GM19468 (cell line): ENCODE measurements at regions not wholly inside any gene's neighbourhood (a gene's known extent, or its start where the extent isn't known, plus 50 kb on each side); places are given as distances from the start of the nearest gene placed in this dataset.

Experiments
- ATAC-seq: cut with Tn5 transposase; IDR thresholded peaks from one replicate; pipeline ENCODE4 v1.9.1; 2021; ENCODE audit warnings: mild to moderate bottlenecking, moderate library complexity, moderate number of reproducible peaks; ENCODE audit not compliant: unreplicated experiment; ENCODE audit errors: extremely low read depth

DNA sequence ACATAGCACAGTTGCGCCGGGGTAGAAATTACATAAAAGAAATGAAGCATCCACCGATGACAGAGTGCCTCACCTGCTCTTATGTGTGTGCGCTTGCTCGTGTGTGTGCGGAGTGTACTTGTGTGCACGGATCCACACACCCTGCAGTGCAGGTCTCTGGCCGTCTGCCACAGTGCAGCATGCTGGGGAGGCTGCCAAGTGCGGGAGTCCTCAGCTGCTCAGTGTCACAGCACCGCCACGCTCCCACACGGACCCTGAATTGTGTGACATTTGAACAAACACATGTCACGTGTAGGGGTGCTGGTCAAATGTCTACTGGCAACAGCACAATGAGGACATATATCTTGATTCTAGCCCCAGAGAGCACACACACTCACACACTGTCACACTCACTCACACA, 243.0 kb upstream of the MYOCD start:
- no peak for ATAC-seq

DNA sequence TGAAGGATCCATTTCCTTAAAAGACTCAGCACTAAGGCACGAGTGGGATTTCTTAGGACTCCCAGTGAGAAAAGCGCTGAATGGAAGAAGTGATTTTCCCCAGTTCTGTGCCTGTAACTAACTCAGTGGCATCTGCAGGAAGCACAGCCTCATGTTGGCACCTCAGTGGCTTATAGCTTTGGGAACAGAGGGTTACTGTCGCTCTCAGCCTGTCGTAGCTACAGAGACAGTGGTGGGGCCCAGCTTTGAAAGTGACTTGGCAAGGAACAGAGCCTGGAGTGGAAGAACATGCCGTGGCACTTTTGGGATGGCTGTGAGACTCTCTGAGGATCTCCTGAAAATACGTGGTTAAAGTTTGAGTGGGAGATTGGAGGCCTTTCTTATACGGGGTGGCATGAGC, 242.4 kb upstream of the MYOCD start:
- ATAC-seq = no peak

DNA sequence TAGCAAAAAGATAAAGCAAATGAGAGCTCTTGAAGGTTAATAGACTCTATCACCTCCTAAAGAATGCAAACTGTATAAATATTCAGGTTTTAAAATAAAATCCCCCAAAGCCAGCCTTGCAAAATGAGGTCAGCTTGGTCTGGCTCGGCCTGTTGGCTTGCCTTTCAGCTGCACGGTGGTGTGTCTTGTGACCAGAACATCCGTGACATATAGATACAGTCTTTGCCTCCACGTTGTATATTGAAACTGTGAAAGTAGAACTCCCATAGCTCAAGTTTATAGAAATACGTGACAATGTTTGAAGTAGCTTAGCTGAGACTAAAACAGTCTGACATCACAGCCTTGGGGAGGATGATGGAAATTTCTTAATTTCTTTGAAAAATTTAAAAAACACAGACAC, 236.6 kb upstream of the MYOCD start:
- no peak for ATAC-seq

DNA sequence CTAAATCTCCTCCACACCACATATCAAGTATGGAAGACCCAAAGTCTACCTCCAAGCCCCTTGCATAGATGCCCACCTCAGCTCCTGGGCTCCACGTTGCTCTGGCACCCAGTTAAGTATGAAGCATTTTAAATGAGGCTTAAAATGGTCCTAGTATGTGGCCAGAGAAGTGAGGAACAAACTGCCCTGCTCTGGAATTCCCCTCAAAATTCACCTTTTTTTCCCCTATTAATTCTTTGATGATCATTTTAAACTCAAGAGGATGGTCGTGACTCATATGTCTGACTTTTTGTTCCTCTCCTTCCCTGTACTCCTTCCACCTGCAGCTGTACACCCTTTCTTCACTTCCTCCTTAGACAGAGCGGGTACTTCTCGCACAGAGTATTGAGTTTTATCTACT, 234.5 kb upstream of the MYOCD start:
- peak; percentile 81 for ATAC-seq

DNA sequence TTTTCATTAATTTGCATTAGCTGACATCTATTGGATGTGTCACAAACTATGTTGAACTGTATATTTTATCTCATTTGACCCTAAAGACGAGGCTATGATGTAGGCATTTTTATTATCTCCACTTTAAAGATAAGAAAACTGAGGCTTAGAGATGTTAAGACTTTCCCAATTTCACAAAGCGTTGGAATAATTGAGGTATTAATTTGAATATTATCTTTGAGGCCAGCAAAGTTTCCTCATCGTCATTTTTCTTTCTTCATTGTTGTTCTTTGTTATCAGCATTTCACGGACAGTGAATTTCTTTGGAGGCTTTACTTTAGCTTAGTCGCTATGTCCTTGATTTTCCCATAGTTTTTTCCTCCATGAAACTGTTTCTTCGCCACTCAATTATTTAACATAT, 227.5 kb upstream of the MYOCD start:
- no peak for ATAC-seq

DNA sequence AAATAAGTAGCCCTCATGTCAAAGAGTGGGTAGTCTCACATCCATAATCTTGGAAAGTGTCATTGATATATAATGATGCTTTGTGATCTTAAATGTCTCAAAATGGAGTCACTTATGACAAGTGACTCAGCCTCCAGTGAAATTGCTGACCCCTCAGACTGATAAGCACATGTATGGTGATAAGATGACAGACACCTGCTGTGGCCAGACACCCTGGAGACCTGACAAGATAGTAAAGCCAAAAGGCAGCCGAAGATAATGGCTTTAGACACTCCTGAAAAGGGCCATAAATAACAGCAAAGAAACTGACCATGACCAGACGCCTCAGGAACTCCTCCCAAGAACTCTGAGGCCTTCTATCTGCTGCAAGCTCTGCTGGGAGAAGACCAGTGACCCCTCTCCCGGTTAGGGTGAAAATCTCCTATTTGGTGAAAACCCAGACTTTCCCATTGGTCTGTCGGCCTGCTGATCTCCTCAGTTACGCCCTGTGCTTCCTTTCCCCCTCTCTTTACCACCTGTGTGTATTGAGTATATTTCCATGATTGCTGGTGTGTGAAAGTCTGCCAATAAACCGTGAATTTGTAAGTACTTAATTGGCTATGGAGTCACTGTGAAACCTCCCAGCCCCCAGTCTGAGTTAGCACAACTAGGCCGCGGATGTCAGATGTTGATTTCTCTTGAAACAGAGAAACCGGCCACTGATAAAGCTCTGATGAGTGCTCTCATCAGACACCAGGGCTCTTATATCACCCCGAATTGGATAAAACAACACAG, 226.7 kb upstream of the MYOCD start:
- ATAC-seq = no peak

DNA sequence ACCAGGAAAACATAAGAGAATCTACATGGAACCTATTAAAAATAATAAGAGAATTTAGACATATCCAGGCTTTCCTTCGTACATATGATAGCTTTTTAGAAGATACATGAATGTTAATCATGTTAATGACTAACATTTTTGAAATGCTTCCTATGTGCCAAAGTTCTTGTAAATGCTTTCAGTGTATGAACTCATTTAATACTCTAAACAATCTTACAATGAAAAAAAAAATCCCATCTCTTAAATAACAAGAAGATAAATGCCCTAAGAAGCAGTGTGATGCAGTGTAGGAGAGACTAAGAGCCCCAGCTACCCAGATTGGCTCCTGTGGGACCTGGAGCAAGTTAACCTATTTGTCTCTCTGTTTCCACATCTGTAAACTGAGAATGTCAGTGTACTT, 220.4 kb upstream of the MYOCD start:
- no peak for ATAC-seq

DNA sequence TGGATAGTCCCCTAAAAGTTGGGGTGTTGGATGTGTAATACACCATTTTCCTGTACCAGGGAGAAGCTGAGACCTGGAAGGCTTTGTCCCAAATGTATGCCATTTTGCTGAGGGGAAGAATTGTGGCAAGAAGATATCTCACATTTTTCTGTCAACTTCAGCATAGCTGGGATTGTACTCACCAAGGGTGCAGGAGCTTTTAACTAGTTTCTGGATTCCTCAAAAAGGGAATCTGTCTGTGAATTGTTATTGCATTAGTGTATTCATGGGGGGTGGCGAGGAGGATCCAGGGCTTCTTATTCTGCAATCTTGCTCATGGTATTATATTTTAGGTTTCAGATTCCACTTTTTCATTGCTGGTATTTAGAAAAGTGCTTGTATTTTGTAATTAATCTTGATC, 208.2 kb upstream of the MYOCD start:
- ATAC-seq = no peak

DNA sequence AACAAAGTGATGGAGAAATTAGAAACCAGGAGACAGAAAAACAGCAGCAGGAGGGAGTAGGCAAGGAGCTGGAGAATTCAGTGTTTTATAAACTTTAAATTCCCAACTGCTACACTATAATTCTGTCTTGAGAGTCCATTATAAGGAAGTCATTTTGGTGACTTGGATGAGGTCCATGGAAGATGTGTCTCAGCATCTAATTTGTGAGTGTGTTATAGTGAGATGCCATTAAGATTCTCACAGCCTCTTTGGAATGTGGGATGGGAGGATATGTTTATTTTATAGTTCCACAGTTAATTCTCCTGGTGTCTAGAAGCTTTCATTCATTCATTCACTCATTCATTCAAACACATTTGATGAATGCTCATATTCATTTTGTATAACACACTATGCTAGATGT, 206.0 kb upstream of the MYOCD start:
- ATAC-seq = no peak

DNA sequence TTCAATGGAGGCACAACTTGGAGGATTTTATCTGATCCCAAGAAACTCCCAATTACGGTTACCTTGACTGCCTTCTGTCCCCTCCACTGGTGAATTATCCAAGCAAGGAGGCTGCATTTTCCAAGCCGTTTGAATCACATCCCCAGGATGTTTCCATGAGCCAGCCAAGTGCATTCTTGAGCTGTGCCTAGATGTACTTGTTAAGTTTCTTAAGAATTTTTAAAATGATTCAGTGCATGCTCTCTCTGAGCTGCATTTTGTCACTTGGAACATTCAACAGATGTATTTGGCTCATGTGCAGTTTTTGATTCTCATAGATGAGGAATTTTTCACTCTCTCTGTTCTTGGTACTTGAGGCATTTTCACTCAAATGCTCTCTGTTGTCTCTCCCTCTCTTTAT, 202.6 kb upstream of the MYOCD start:
- no peak for ATAC-seq

DNA sequence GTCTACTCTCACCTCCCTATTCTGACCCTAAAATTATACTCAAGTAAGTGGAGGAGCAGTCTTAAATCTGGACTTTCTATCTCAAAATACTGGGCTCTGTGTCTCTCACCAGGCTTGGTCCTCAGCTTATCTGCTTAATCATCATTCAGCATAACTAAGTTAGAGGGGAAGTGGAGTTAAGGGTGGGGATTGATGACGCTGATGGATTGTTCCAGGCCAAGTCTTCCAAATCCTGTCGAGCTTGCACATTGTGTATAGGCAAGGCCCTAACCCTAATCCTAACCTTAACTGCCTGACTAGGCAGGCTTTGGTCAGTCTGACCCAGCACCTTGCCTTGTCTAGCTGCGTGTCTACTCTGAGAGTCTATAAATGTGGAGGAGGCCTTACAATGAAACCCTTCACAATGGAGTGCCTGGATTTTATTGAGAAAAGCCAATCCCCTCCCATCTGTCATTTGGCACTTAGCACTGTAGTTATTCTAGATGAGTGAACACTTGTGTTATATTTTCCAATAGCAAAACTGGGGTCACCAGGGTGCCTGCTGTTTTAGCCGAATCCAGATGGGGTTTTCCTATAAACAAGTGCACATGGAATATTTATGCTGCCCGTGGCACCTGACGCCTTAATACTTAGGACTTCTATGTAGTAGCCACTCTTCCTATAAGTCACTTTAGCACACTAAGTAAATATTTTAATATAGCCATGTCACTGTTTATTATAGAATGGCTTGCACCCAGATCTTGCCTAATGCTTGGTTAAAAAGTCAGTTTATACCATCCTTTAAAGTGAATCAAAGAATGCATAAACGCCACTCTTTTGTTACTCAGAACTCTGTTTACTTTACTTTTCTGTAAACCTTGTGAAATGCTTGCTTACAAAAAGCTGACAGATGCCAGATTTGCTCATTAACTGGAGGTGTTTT, 193.2 kb upstream of the MYOCD start:
- ATAC-seq = no peak

DNA sequence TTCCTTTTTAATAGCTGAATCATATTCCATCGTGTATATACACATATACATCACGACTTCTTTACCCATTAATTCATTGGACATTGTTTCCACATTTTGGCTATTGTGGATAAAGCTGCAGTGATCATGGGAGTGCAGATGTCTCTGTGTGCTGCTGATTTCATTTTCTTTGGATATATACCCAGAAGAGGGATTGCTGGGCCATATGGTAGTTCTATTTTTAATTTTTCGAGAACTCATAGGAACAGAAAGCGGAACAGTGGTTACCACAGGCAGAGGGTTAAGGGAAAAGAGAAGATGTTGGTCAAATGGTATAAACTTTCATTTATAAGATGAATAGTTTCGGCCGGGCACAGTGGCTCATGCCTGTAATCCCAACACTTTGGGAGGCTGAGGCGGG, 187.4 kb upstream of the MYOCD start:
- ATAC-seq = no peak

DNA sequence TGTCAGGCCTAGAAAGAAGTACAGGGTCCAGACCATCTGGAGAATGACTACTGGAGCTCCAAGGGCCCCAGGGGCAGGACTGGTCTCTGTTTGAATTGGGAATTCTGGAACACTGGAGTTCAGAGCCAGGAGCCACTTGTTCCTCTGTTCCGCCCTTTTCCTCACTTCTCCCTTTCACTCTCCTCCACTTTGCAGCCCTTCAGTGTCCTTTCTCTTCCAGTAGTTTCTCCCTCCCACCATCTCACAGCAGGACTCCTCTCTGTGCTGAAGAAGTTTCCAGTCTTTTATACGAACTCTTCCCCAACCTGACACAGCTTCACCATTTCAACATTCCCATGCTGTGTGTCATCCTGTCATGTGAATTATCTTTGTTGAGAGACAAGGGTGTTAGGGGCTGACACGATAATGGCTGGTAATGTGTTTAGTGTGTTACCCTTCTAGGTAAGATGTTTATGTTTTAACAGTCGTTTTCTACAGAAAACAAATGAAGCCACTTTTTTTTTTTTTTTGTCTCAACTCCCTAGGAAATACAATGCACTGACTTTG, 180.3 kb upstream of the MYOCD start:
- ATAC-seq = no peak

DNA sequence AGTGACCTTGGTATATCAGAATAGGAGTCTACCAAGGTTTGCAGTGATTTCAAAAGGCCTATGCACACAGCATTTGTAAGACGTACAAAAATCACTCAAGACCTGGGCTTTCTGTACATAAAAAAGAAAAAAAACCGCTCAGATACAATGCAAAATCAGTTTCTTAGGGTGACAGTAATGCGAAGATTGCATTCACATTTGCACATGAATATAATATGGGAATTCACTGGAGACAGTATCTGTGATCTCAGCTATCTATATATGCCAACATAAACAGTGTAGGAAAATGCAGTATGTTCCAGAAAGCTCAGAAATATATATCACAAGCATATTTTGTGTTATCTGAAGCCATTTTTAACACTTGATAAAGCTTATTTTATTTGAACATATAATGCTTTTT, 176.4 kb upstream of the MYOCD start:
- no peak for ATAC-seq

DNA sequence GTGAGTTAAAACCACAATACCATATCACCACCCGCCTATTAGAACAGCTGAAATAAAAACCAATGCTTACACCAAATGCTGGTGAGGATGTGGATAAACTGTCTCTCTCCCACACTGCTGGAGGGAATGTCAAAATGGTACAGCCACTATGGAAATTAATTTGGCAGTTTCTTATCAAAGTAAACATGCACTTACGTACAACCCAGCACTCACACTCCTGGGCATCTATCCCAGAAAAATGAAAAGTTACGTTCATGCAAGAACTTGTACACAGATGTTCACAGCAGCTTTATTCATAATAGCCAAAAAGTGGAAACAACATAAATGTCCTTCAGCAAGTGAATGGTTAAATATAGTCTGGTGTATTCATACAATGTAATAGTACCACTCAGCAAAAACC, 173.2 kb upstream of the MYOCD start:
- ATAC-seq = no peak

DNA sequence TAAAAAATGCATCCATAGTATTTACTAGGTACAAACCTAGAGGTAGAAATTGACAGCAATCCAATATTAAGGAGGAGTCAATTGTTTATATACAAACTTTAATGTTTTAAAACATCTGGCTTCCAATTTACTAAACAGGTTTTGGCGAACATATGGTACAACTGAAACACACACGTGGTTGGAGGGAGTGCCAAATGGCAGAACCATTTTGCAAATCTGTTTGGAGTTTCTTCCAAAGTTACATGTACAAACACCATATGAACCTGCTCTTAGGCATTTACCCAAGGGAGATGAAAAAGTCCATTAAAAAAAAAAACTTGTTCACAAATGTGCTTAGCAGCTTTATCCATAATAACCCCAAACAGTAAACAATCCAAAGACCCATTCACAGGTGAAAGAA, 159.8 kb upstream of the MYOCD start:
- no peak for ATAC-seq

DNA sequence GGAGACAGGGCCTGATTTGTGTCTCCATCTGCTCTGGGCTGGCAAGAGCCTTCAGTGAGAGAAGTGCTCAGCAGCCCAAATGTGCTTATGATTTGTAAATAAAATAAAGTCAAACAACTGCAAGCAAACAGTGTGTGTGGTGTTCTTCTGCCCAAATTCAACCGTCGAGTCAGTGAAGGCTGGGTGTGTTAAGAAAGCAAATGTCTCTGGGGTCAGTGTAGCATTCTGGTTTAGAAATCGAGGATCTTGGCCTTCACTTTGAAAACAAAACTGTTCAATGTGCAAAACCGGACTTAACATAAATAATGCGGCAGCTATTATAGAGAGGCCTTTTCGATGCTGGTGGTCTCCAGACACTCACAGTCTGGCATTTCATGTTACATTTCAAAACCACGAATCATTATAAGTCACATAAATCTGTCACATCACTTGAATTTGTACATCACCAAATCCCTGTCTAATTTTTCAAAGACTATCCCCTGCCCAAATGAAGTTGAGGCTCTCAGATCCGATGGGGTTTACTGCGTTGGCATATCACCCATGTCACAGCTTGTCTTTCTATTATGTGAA, 158.6 kb upstream of the MYOCD start:
- ATAC-seq = no peak

DNA sequence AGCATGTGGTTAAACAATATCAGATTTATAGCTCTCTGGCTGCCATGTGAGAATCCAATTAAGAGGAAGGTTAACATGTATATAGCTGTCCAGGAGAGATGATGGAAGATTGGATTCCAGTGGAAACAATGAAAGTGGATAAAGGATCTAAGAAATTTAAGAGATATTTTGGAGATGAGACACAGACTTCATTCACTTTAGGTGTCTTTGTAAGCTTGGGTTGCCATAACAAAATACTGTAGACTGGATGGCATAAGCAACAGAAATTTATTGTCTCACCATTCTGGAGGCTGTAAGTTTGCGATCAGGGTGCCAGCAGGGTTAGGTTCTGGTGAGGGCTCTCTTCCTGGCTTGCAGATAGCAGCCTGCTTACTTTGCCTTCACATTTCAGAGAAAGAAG, 155.9 kb upstream of the MYOCD start:
- ATAC-seq = no peak

DNA sequence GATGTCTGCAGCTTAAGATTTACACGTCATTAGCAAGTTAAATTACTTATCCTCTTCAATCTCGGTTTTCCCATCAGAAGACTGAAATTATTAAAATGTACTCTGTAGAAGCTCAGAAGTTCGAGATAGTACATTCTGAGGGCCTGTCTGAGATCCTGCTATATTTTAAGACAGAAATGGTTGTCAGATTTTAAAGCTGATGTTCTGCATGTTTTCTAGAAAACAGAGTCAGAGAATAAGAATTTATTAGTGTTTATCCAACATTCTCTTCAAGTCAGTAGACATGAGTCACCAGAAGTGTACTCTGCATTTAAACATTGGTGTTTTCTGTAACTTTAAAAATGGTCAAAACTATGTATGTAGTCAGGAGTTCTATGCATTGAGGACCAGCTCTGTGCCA, 155.2 kb upstream of the MYOCD start:
- ATAC-seq = no peak

DNA sequence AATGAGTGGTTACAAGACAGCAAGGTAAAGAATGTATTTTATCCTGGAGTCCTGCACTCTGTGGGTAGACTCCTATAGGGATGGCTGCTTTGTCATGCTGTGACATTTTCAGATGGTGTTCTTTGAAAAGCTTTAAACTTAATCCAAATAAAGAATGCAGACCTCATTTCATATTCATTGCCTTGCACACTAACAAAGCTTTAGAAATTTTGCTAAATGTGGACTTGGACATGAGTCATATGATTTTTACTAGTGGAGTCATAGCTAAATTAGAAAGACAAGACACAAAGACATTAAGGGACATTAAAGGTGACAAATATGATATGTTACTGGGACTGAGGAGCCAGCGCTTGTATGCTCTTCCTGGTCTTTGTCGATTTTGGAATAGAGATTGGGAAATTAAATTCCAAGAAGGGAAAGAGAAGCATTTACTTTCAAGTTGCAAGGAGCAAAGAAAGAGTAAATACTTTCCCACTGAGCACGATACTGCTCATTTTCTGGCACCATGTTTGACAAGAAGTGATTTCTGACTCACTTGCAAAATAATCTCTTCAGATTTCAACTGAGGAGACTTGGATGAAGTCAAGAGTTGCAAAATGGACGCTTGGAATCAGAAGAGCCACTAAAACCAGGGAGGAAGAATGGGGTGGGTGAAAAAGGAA, 152.9 kb upstream of the MYOCD start:
- ATAC-seq = no peak
